ENCODE measurements at regions not wholly inside any gene's neighbourhood (a gene's known extent, or its start where the extent isn't known, plus 50 kb on each side); places are given as distances from the start of the nearest gene placed in this dataset.

DNA sequence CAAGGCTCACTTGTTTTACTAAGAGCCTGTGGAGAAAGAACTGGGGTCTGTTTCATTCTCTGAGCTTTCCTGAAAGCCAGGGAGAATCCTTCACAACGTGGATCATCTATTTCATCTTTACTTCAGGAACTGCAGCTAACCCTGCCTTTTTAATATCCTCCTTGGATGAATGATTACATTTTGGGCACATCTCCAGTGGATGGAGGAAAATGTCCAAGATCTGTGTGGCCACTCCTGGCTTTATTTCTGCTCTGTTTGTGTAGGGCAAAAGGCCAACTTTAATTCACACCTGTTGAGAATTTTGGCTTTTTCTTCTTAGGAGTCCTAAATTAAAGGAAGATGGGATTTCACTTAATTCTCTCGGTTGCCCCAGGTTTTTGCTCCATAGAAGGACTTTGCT, 69.5 kb upstream of the CACNA1E start:
- TF ChIP-seq, protein P1, sequence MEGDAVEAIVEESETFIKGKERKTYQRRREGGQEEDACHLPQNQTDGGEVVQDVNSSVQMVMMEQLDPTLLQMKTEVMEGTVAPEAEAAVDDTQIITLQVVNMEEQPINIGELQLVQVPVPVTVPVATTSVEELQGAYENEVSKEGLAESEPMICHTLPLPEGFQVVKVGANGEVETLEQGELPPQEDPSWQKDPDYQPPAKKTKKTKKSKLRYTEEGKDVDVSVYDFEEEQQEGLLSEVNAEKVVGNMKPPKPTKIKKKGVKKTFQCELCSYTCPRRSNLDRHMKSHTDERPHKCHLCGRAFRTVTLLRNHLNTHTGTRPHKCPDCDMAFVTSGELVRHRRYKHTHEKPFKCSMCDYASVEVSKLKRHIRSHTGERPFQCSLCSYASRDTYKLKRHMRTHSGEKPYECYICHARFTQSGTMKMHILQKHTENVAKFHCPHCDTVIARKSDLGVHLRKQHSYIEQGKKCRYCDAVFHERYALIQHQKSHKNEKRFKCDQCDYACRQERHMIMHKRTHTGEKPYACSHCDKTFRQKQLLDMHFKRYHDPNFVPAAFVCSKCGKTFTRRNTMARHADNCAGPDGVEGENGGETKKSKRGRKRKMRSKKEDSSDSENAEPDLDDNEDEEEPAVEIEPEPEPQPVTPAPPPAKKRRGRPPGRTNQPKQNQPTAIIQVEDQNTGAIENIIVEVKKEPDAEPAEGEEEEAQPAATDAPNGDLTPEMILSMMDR (conservative IDR thresholded peaks at IDR 0.05; ENCODE audit: low read length): no peak
- TF ChIP-seq EZH2phosphoT487 (IDR thresholded peaks at IDR 0.05; ENCODE audit: borderline replicate concordance): no peak

All from Loucy (cell line).